Endodermal cell (in vitro differentiated cells): ENCODE measurements at regions not wholly inside any gene's neighbourhood (a gene's known extent, or its start where the extent isn't known, plus 50 kb on each side); places are given as distances from the start of the nearest gene placed in this dataset.

ENCODE experiments used
- DNase-seq: peaks from one replicate; pipeline ENCODE4 v3.0.0-alpha.2; 2017
- H3K27ac ChIP-seq: 2 replicates; pipeline ENCODE4 v1.5.1; 2013; ENCODE audit warnings: mild to moderate bottlenecking, low read depth, low read length, moderate library complexity
- H3K27me3 ChIP-seq: 2 replicates; pipeline ENCODE4 v1.6.1; 2013; ENCODE audit warnings: mild to moderate bottlenecking, low read length, moderate library complexity; ENCODE audit not compliant: insufficient read depth, control insufficient read depth, poor library complexity, severe bottlenecking
- H3K36me3 ChIP-seq: 2 replicates; pipeline ENCODE4 v1.7.0; 2013; ENCODE audit warnings: mild to moderate bottlenecking, low read length, moderate library complexity; ENCODE audit not compliant: control insufficient read depth, insufficient read depth
- H3K4me1 ChIP-seq: one replicate; pipeline ENCODE4 v1.7.0; 2013; ENCODE audit warnings: low read length; ENCODE audit not compliant: control insufficient read depth, insufficient read depth
- H3K4me3 ChIP-seq: 2 replicates; pipeline ENCODE4 v1.5.1; 2013; ENCODE audit warnings: mild to moderate bottlenecking, low read length, moderate library complexity
- H3K9ac ChIP-seq: 2 replicates; pipeline ENCODE4 v1.6.1; 2013; ENCODE audit warnings: mild to moderate bottlenecking, low read length, moderate library complexity; ENCODE audit not compliant: poor library complexity, severe bottlenecking; ENCODE audit errors: extremely low read depth
- H3K9me3 ChIP-seq: 2 replicates; pipeline ENCODE4 v1.6.1; 2013; ENCODE audit warnings: mild to moderate bottlenecking, low read length, moderate library complexity; ENCODE audit not compliant: control insufficient read depth
- H3K27ac Mint-ChIP-seq: 2 replicates; pipeline ENCODE4 v1.8.0; 2020; ENCODE audit warnings: mixed read lengths
- H3K27me3 Mint-ChIP-seq: 2 replicates; pipeline ENCODE4 v1.8.0; 2021; ENCODE audit warnings: mild to moderate bottlenecking, mixed read lengths; ENCODE audit not compliant: insufficient read depth
- H3K36me3 Mint-ChIP-seq: 2 replicates; pipeline ENCODE4 v1.8.0; 2020; ENCODE audit warnings: low read depth, mixed read lengths
- H3K4me1 Mint-ChIP-seq: 2 replicates; pipeline ENCODE4 v1.8.0; 2020; ENCODE audit warnings: mixed read lengths
- H3K4me3 Mint-ChIP-seq: 2 replicates; pipeline ENCODE4 v1.8.0; 2020; ENCODE audit warnings: mild to moderate bottlenecking, moderate library complexity, mixed read lengths
- H3K9me3 Mint-ChIP-seq: 2 replicates; pipeline ENCODE4 v1.8.0; 2020; ENCODE audit warnings: mild to moderate bottlenecking, mixed read lengths
- CTCF ChIP-seq: fragments of 200-600 bp; sonication (generic); conservative IDR thresholded peaks from 2 replicates; pipeline ENCODE4 v1.5.0; 2021; ENCODE audit warnings: antibody characterized with exemption, mild to moderate bottlenecking
- WGBS, 2 experiments: methylation state at CpG; one replicate each; pipeline versions ENCODE4 v1.1.5 to v1.1.7; 2013; ENCODE audit warnings: missing lambda C conversion rate in 2 of 2, mixed read lengths in 1 of 2; ENCODE audit not compliant: insufficient coverage in 1 of 2, insufficient read length in 1 of 2; 5-methylcytosine and 5-hydroxymethylcytosine counted together

DNA sequence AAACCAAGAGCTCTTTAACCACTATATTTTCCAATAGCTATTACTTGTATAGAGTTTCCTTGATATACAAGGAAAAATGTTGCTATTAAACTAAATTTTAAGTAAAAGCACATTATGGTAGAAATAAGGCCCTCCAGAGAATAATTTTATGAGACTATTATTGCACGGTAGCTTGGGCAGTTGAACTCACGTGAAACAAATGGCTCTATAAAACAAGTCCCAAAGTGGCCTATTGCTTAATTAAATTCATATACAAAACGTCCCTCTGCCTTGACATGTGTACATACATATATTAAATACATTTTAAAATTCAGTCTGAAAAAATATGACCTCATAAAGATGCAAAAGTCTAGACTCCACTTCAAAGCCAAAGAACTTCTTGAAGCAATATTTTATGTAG is 582.2 kb downstream of the CENPC start:
- H3K4me1 Mint-ChIP-seq: peaks cover 5% of the 10 kb centered on the region
- DNase-seq: no peak
- 92% methylated on average over 3 of the region's 3 CpGs; no CpG with 5 or more reads in 1 of the 2 experiments for WGBS, 2 experiments

GRCh38 chr4:66959207-66959606 is 586.1 kb downstream of the CENPC start:
- no peaks in the 10 kb centered on the region for H3K9me3 Mint-ChIP-seq
- Histone ChIP-seq H3K9me3 (no peaks in the 10 kb centered on the region), H3K4me3 (no peak overlapping the region), H3K4me1 (no peaks in the 10 kb centered on the region), H3K9ac (no peak overlapping the region), H3K27me3 (no peaks in the 10 kb centered on the region), H3K27ac (no peak overlapping the region), H3K36me3 (no peaks in the 10 kb centered on the region)
- no peaks in the 10 kb centered on the region for H3K36me3 Mint-ChIP-seq
- H3K4me1 Mint-ChIP-seq: peaks cover 6% of the 10 kb centered on the region
- 84 to 86% methylated on average over 1 to 2 of the region's 2 CpGs for WGBS, 2 experiments
- no peak overlapping the region for H3K4me3 Mint-ChIP-seq
- H3K27me3 Mint-ChIP-seq: no peaks in the 10 kb centered on the region
- DNase-seq: no peak
- no peak for TF ChIP-seq CTCF
- H3K27ac Mint-ChIP-seq: no peak overlapping the region

More for the DNA sequence above, 582.2 kb downstream of the CENPC start:
- Histone ChIP-seq H3K4me1 (no peaks in the 10 kb centered on the region), H3K9me3 (no peaks in the 10 kb centered on the region), H3K27ac (no peak overlapping the region), H3K4me3 (no peak overlapping the region), H3K27me3 (no peaks in the 10 kb centered on the region), H3K36me3 (no peaks in the 10 kb centered on the region), H3K9ac (no peak overlapping the region)
- Mint-ChIP-seq H3K27me3 (no peaks in the 10 kb centered on the region), H3K4me3 (no peak overlapping the region), H3K9me3 (peaks cover 7% of the 10 kb centered on the region), H3K27ac (no peak overlapping the region), H3K36me3 (peaks cover 4% of the 10 kb centered on the region)
- no peak for TF ChIP-seq CTCF

DNA sequence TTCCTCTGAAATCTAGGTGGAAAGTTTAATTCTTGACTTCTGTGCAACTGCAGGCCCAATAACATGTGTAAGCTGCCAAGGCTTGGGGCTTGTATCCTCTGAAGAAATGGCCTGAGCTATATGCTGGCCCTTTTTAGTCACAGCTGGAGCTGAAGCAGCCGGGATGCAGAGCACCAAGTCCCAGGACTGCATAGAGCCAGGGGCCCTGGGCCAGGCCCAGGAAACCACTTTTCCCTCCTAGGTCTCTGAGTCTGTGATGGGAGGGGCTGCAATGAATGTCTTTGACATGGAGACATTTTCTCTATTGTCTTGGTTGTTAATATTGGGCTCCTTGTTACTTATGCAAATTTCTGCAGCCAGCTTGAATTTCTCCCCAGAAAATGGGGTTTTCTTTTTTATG is 588.5 kb downstream of the CENPC start:
- WGBS, 2 experiments: 84% methylated on average over 1 of the region's 1 CpG; no CpG with 5 or more reads in 1 of the 2 experiments
- no peak for DNase-seq

More for the DNA sequence above, 588.5 kb downstream of the CENPC start:
- Histone ChIP-seq H3K9me3 (no peaks in the 10 kb centered on the region), H3K4me1 (peaks cover 5% of the 10 kb centered on the region), H3K27me3 (no peaks in the 10 kb centered on the region), H3K9ac (no peak overlapping the region), H3K36me3 (no peaks in the 10 kb centered on the region), H3K4me3 (no peak overlapping the region), H3K27ac (no peak overlapping the region)
- no peaks in the 10 kb centered on the region for H3K36me3 Mint-ChIP-seq
- TF ChIP-seq CTCF: no peak
- no peak overlapping the region for H3K4me3 Mint-ChIP-seq
- no peak overlapping the region for H3K27ac Mint-ChIP-seq
- no peaks in the 10 kb centered on the region for H3K9me3 Mint-ChIP-seq
- H3K27me3 Mint-ChIP-seq: no peaks in the 10 kb centered on the region
- peaks cover 18% of the 10 kb centered on the region for H3K4me1 Mint-ChIP-seq
